ENCODE measurements at regions not wholly inside any gene's neighbourhood (a gene's known extent, or its start where the extent isn't known, plus 50 kb on each side); places are given as distances from the start of the nearest gene placed in this dataset.
"Not testable (repeated sequence)": the region's sequence is repeated elsewhere in the genome, so short reads cannot be mapped to it uniquely, and the experiment has no call there.

DNA sequence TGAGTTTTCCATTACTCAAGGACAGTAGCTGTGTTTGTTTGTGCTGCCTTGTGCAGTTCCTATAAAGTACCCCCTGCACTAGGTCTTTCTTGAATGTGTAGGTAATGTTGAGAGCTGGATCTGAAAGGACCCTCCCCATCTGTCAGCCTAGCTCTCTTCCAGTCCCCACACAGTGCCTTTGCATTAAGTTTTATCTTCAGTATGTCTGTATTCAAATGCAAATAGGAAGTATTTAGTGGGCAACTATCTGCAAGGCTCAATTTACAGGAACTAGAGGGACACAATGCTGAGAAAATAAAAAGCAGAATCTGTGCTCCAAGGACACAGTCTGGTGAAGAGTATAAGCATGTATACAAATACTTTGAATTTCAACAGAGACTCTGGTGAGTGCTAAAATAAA is 558.5 kb downstream of the RFC3 start:
- no peak for DNase-seq

DNA sequence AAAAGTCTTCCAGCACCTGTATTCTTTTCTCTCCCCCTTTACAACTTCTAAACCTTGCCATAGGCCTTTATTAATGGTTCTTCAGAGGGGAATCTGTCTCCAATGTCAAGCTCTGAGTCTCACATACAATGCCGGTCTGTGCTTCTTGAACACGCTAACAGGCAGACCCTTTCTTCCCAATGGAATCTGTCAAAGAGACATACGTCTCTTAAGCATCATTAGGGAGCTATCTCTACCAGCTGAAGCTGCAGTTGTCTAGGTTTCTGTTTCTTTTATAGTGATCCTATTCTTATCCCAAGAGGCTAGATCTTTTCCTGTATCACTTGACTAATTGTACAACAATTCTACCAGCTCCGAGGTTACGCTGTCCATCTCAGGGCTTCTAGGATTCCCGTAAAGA is 560.8 kb upstream of the NBEA start:
- no peak for DNase-seq

DNA sequence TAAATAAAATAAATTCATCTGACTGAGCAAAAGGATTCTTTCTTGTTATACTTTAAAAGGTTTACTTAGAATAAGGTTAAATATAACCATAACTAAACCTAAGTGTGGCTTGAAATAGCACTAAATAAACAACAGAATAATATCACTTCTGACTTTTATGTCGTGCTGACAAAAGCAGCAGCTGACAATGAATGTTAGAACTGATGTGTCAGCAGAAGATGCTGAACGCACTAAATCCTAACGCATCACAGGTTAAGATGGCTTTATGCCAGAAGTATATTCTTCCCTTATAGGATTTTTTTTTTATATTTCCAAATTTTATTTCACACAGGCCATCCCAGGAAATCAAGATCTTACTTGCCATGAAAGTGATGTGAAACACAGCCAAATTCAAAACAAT is 558.3 kb upstream of the NBEA start:
- DNase-seq, result no peak

GRCh38 chr13:34386229-34386628 is 555.8 kb upstream of the NBEA start:
- not testable (repeated sequence) for DNase-seq

GRCh38 chr13:34391076-34391475 is 551.0 kb upstream of the NBEA start:
- no peak for DNase-seq

DNA sequence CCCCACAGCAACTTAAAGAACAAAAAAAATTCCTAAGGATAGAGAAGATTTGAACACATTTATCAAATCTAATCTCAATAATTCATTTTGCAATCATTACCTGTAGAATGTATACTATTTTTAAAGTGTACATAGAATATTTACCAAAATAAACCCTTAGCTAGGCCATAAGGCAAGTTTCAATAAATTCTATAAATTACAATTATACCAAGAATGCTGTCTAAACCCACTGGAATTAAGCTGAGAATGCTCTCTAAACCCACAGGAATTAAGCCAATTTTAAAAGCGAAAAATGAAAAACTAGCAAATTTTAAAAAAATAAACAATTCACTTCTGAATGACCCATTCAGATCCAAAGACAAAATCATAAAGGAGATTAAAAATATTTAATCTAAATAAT is 540.4 kb upstream of the NBEA start:
- no peak for DNase-seq

GRCh38 chr13:34405410-34406181 is 536.5 kb upstream of the NBEA start:
- no peak for DNase-seq

DNA sequence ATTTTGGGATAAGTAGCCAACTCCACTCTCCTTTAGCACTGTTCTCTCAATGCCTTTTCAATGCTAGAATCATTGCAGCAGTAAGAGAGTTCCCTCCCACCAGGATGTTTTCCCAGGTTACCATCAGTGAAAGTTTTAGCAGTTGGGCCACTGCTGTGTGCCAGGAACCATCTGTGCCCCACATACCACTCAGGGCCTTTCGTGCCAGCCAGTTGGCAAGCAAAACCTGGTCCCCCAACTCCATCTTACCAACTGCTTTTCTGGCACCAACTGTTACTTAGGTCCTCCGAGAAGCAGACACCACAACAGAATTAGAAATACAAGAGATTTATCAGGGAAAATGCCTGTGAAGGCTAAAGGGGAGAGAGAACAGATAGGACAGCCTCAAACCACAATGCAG is 533.4 kb upstream of the NBEA start:
- no peak for DNase-seq

GRCh38 chr13:34409496-34410182 is 532.4 kb upstream of the NBEA start:
- DNase-seq, result no peak

DNA sequence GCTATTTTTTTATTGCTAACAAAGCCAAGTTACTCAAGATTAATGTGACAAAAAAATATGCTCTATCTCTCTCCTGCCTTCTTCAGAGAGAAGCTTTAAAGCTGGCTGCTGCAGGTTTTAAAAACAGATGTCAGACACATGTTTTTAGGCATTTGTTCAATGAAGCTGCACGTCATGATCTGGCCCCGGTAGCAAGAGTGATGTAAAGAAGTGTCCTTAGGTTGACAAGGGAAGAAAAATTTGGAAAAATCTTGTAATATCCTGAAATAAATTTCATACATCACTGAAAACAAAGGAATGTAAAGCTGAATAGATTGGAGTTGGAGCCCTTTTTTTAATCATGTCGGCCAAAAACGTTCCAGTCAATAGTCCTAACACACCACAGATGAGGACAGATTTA is 531.4 kb upstream of the NBEA start:
- DNase-seq, result no peak

DNA sequence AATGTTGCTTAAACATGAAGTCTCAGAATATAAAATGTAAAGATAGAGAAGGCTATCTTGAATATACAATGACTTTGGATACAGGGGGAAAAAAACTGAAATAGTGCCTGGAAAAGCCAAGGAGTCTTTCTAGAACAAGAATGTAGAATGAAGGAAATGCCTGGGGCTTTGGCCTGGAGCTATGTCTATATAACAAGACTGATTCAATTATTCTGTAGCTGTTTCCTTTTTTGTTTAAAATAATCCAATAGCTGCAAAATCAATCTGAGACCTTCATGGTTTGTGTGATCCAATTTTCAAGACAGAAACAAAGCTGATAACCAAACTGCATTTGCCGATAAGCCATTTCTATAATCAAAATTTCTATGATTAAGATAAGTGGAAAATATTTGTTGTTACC is 530.9 kb upstream of the NBEA start:
- DNase-seq, result no peak

DNA sequence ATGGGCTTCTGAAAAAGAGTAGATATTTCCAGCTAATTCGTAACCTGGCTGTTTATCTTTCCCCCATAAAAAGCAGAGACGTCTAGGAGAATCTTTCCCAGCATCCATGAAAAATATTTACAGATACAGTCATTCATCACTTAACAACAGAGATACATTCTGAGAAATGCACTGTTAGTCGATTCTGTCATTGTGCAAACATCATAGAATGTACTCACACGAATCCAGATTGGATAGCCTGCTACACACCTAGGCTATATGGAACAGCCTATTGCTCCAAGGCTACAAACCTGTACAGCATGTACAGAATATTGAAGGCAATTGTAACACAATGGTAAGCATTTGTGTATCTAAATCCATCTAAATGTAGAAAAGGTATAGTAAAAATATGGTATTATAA is 530.2 kb upstream of the NBEA start:
- DNase-seq, result no peak

DNA sequence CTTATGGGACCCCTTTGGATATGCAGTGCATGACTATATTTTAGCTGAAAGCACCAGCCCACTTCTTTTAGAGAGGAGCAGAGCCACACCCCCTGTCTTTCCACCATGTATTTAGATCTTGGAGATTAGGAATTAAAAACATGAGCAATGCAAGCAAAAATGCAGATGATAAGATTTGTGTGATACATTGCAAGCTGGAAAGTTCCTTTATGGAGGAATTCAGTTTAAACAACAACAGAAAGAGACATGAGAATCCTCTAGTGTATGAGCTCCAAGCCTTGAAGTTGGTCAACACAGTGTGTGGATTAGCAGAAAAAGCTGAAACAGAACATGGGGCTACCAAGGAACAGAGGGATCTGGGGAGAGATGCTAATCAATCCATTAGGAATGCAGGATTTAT is 529.8 kb upstream of the NBEA start:
- DNase-seq, result no peak

DNA sequence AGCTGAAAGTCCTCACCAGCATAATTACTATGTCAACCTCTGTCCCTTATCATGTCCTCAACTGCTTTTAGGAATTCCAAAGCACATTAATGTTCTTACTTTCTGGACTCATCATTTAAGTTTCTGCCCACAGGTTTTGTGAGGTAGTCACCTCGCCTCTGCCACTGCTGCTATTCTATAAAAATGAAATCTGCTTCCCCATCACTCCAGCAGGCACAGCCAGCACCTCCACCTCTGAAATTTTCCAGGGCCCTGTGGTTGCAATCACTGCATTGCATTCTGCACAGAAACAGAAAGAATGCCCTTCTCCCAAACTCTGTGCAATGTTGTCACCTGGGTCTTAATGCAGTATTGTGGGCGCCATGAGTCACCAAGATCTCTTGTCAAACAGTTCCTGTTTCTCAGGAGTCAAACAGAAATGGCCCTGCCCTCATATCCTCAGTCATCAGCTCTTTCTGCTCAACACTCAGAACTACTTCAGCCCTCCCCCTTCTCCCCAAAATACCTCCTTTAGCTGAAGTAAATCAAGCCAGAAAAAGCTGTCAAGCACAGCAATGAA is 529.2 kb upstream of the NBEA start:
- no peak for DNase-seq

GRCh38 chr13:34413538-34414210 is 528.4 kb upstream of the NBEA start:
- no peak for DNase-seq

DNA sequence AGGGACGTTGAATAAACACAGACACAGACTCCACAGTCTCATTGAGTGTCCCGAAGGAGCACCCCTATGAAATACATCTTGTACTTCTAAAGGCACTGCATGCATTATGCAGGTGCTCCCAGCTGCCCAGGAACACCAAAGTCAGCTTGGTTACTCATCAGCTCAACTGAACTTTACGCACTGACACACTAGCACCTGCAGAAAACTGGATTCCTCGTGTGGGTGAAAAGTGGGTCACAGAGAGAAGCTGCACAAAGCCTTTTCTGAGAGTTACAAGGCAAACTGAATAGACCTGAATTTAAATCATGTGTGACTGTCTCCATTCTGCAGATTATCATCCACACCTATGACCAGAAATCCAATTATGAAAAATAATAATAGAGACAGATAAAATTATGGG is 527.5 kb upstream of the NBEA start:
- DNase-seq, result no peak

GRCh38 chr13:34416971-34417380 is 525.1 kb upstream of the NBEA start:
- DNase-seq, result no peak

DNA sequence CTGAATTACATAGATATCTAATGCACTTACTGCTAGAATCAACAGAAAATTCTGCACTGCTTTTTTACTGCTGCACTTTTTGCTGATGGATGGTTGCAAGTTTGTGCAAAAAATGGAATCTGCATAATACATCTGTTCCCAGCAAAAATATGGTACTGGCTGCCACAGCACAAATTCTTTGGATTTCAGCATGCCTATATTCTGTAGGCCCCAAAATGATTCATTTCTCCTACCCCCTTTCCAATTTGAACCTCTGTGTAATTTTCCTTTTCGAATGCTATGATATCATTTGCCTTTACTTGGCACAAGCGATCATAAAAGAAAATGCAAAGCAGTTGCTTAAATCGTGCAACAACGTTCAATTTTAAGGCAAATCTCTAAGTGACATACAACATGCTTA is 524.2 kb upstream of the NBEA start:
- no peak for DNase-seq

GRCh38 chr13:34419025-34419424 is 523.0 kb upstream of the NBEA start:
- DNase-seq, result no peak

GRCh38 chr13:34419755-34420154 is 522.3 kb upstream of the NBEA start:
- no peak for DNase-seq

- DNase-seq, result no peak
These were observed 521.2 kb upstream of the NBEA start for GRCh38 chr13:34420702-34421346.

GRCh38 chr13:34421347-34421719 is 520.7 kb upstream of the NBEA start:
- no peak for DNase-seq

DNA sequence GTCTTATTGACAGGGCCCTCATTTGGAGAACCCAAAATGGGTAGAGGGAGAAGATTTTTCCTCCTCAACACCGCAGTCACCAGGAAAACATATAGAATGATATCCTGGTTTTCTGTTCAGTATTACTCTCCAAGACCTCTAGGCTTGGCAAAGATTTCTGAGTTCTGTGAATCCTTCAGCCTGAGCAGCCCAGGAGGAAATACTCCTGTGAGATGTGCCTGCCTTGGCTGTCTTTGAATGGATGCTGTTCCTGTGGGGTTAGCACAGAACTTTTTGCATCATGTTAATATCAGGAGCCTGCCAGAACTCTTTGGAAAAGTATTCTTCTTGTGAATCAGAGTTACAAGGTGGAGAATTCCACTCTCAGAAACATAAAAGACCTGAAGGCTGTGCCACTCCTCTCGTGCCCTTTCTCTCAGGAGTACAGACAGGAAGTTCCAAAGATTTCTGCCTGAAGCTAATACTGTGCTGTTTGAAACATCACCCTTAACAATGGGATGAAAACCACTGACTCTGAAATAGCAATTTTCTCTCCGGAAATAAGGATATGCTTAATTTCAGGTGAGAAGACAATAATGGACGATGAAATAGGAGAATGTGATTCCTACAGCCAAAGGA is 520.1 kb upstream of the NBEA start:
- no peak for DNase-seq

Data from NCI-H526 treated with DMSO at 0.1 percent for 48 hours (cell line).